OCI-LY3 (cell line): ENCODE measurements at regions not wholly inside any gene's neighbourhood (a gene's known extent, or its start where the extent isn't known, plus 50 kb on each side); places are given as distances from the start of the nearest gene placed in this dataset.

Experiments
- H2AFZ ChIP-seq: fragments of 200-600, 300-600 bp; shearing (Covaris generic); 2 replicates; pipeline ENCODE4 v1.6.0; 2014; ENCODE audit warnings: antibody characterized with exemption, low read depth, low read length
- H3K27ac ChIP-seq: fragments of 200-600, 300-600 bp; sonication (generic); 2 replicates; pipeline ENCODE4 v1.5.1; 2014; ENCODE audit warnings: mild to moderate bottlenecking, low read length, moderate library complexity, mixed read lengths
- H3K27me3 ChIP-seq: fragments of 200-600, 300-600 bp; sonication (generic); 2 replicates; pipeline ENCODE4 v1.6.1; 2014; ENCODE audit warnings: low read depth, low read length, mixed read lengths
- H3K36me3 ChIP-seq: fragments of 200-600, 300-600 bp; sonication (generic); replicated peaks from 2 replicates; pipeline ENCODE3; 2014; ENCODE audit warnings: low read depth, low read length, mixed read lengths
- H3K4me1 ChIP-seq: fragments of 300-600, 200-600 bp; sonication (generic); 2 replicates; pipeline ENCODE4 v1.6.1; 2014; ENCODE audit warnings: low read length, mixed read lengths
- H3K4me2 ChIP-seq: fragments of 200-600, 300-600 bp; sonication (generic); 2 replicates; pipeline ENCODE4 v1.6.1; 2014; ENCODE audit warnings: low read length, mixed read lengths
- H3K4me3 ChIP-seq: fragments of 300-600, 200-600 bp; sonication (generic); 2 replicates; pipeline ENCODE4 v1.5.1; 2014; ENCODE audit warnings: antibody characterized with exemption, mild to moderate bottlenecking, low read length, moderate library complexity
- H3K79me2 ChIP-seq: fragments of 300-600, 200-600 bp; shearing (Covaris generic); 2 replicates; pipeline ENCODE4 v1.6.1; 2014; ENCODE audit warnings: mild to moderate bottlenecking, low read length, mixed read lengths
- H3K9ac ChIP-seq: fragments of 300-600, 200-600 bp; shearing (Covaris generic); 2 replicates; pipeline ENCODE4 v1.6.0; 2014; ENCODE audit warnings: mild to moderate bottlenecking, low read length, moderate library complexity
- H3K9me3 ChIP-seq: fragments of 200-600, 300-600 bp; shearing (Covaris generic); 2 replicates; pipeline ENCODE4 v1.6.1; 2014; ENCODE audit warnings: low read length, mixed read lengths; ENCODE audit not compliant: insufficient read depth
- H4K20me1 ChIP-seq: fragments of 200-600, 300-600 bp; sonication (generic); 2 replicates; pipeline ENCODE4 v1.6.1; 2016; ENCODE audit warnings: low read length, mixed read lengths; ENCODE audit not compliant: insufficient read depth
- CTCF ChIP-seq: fragments of 200-600, 300-600 bp; sonication (generic); IDR thresholded peaks from 2 replicates; pipeline ENCODE4 v1.5.1; 2014; ENCODE audit warnings: antibody characterized with exemption, low read length, low read depth
- EZH2phosphoT487 ChIP-seq: fragments of 200-600 bp; shearing (Covaris generic); IDR thresholded peaks from 2 replicates; pipeline ENCODE4 v1.6.1; 2018; ENCODE audit warnings: antibody characterized with exemption, mixed run types, low read depth

DNA sequence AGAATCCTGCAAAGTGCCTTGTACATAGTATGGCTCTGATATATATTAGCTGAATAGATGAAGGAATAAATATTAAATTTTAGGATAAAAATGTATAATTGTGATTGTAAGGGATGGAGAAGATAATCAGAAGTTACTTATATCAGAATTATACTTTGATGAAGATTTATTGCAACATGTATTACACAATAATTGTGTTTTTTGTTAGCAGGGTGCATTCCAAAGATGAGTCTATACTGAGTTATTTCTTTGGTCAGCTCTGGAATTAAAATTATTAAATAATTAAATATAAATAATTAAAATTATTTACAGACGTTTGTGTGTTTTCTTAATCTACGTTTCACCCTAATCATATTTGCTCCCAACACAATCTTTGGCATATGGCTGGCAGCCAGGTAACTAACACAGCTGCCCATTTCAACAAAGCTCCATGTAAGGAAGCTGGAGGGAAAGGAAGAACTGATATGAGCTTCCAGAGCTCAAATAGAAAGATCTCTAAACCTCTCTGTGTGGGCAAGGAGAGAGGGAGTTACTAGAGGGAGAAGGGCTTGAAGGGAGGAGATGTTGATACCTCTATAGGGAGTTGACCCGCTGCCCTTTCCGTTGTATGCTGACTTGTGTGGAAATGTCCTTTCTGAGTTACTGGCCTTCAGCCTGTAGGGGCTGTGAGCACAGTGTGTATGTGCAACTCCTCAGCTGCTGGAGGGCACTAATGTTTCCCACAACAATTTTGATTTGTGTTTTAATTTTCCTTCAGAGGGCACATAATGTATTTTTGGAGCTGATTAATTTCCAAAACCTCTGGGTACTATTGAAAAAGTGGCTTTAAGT, 403.4 kb downstream of the MAN2A1 start:
- Histone ChIP-seq H2AFZ (no peak overlapping the region), H3K4me2 (no peak overlapping the region), H3K36me3 (no peaks in the 10 kb centered on the region), H4K20me1 (no peaks in the 10 kb centered on the region), H3K27ac (no peak overlapping the region), H3K27me3 (no peaks in the 10 kb centered on the region), H3K4me3 (no peak overlapping the region), H3K79me2 (no peaks in the 10 kb centered on the region), H3K9ac (no peak overlapping the region), H3K9me3 (no peaks in the 10 kb centered on the region), H3K4me1 (no peaks in the 10 kb centered on the region)
- no peak for TF ChIP-seq CTCF
- TF ChIP-seq EZH2phosphoT487 = no peak

GRCh38 chr5:110094109-110094508, 404.4 kb downstream of the MAN2A1 start:
- no peaks in the 10 kb centered on the region for H3K4me1 ChIP-seq
- H3K79me2 ChIP-seq = no peaks in the 10 kb centered on the region
- no peak overlapping the region for H3K9ac ChIP-seq
- H3K36me3 ChIP-seq = no peaks in the 10 kb centered on the region
- no peak overlapping the region for H3K4me3 ChIP-seq
- no peak for TF ChIP-seq EZH2phosphoT487
- TF ChIP-seq CTCF = no peak
- H3K27ac ChIP-seq = no peak overlapping the region
- H3K27me3 ChIP-seq = no peaks in the 10 kb centered on the region
- no peaks in the 10 kb centered on the region for H3K9me3 ChIP-seq
- no peaks in the 10 kb centered on the region for H4K20me1 ChIP-seq
- no peak overlapping the region for H2AFZ ChIP-seq
- H3K4me2 ChIP-seq = no peak overlapping the region

DNA sequence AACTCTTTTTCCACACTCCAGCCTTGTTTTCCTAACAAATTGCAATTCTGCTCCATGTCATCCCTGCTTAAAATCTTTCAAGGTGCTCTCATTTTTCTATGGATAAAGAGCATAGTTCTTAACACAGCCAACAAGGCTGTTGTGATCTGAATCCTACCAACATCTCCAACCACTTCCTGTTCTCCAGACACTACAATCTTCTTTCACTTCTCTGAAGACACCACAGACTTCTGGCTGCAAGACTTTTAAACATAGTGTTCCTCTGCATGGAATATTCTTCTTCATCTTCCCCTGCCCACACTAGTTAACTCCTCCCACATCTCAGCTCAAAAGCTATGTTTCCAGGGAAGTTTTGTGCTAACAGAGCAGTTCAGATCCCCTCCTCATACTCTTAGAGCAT, 404.8 kb downstream of the MAN2A1 start:
- Histone ChIP-seq H3K27ac (no peak overlapping the region), H3K4me1 (no peaks in the 10 kb centered on the region), H3K4me2 (no peak overlapping the region), H3K9me3 (no peaks in the 10 kb centered on the region), H3K36me3 (no peaks in the 10 kb centered on the region), H4K20me1 (no peaks in the 10 kb centered on the region), H3K4me3 (no peak overlapping the region), H2AFZ (no peak overlapping the region), H3K27me3 (no peaks in the 10 kb centered on the region), H3K9ac (no peak overlapping the region), H3K79me2 (no peaks in the 10 kb centered on the region)
- TF ChIP-seq CTCF = no peak
- no peak for TF ChIP-seq EZH2phosphoT487

DNA sequence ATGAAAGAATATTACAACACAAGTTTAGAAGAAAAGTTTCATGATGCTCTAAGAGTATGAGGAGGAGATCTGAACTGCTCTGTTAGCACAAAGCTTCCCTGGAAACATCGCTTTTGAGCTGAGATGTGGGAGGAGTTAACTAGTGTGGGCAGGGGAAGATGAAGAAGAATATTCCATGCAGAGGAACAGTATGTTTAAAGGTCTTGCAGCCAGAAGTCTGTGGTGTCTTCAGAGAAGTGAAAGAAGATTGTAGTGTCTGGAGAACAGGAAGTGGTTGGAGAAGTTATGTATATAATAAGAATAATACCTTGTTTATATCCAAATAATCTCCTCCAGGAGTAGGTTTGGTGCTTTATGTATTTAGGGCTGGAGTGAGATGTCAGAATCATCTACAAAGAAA, 406.7 kb downstream of the MAN2A1 start:
- Histone ChIP-seq H3K9me3 (no peaks in the 10 kb centered on the region), H3K4me1 (no peaks in the 10 kb centered on the region), H3K27ac (no peak overlapping the region), H3K36me3 (no peaks in the 10 kb centered on the region), H3K27me3 (no peaks in the 10 kb centered on the region), H2AFZ (no peak overlapping the region), H3K9ac (no peak overlapping the region), H3K4me2 (no peak overlapping the region), H3K4me3 (no peak overlapping the region), H4K20me1 (no peaks in the 10 kb centered on the region), H3K79me2 (no peaks in the 10 kb centered on the region)
- TF ChIP-seq EZH2phosphoT487 (no peak), CTCF (no peak)
